NOMO-1 treated with DMSO at 0.1 percent for 48 hours (cell line): ENCODE measurements at regions not wholly inside any gene's neighbourhood (a gene's known extent, or its start where the extent isn't known, plus 50 kb on each side); places are given as distances from the start of the nearest gene placed in this dataset.

Source experiments
- DNase-seq: peaks from one replicate; lab custom pipeline; 2025; ENCODE audit not compliant: unreplicated experiment; lab: John Stamatoyannopoulos, UW

DNA sequence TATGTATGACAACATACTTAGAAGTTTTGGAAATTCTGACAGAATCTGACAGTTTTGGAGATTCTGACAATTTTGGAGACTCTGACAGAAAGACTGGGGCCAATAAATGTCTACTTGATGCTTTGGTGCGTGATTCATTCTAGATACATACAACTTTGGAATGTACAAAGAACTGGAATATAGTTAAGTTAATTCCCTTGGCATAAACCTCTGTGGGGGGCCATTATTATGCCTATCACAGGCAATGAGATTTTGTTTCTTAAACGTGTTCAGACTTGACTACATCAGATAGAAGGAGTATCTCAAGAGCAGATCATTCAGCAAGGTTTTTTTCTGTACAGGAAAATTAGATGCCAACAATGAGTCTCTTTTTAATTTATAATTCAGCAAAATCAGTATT lies 617.6 kb upstream of the ZNF717 start:
- no peak for DNase-seq

DNA sequence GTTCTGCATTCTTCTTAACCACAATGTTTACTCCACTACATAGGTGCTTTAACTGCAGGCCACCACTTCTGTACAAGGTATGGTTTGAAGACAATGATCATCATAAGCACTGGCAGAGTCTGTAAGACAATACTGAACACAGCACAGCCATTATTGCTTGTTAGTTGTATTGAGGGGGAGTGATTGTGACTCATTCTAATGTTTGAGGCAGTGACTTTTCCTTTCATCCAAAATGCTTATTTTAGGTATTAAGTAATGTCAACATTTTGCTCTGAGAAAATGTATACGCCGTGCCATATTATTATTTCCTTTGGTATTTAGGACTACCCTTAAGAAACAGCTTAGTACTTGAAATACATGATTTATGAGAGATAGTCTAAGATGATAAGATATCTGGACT lies 618.2 kb upstream of the ZNF717 start:
- no peak for DNase-seq

DNA sequence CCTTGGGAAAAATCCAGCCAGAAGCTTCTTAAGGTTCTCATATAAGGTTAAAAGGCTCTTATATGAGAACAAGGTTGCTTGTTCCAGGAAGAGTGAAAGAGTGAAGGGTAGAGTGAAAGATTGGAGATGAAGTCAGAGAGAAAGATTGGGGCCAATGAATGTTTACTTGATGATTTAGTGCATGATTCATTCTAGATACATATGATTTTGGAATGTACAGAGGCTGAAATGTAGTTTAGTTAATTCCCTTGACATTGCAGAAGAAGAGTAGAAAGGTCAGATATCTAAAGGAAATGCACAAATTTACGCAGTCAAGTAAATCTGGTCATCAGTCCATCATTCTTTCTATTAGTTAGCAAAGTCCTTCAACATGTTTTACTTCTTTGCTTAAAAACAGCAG lies 619.8 kb upstream of the ZNF717 start:
- DNase-seq, result no peak

DNA sequence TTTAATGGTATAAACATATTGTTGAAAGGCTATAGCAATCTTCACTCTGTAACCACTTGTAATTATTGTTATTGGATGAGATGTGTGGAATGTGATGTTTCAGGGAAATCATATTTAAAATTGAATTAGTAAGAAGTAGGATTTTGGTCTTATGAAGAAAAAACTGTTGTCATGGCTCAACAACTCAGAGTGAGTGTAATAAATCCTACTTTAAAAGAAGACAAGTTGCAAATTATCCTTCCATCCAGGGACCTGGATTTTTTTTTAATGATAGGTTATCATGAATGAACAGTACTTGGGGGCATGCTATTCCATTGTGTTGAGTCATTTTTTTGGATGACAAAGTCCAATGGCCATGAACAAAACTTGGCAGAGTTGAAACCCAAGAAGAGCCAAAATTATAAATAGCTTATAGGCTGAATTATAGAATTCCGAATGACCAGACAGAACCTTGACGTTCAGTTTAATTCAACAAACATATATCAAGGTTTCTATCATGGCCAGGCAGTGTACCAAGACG lies 625.5 kb upstream of the ZNF717 start:
- no peak for DNase-seq

DNA sequence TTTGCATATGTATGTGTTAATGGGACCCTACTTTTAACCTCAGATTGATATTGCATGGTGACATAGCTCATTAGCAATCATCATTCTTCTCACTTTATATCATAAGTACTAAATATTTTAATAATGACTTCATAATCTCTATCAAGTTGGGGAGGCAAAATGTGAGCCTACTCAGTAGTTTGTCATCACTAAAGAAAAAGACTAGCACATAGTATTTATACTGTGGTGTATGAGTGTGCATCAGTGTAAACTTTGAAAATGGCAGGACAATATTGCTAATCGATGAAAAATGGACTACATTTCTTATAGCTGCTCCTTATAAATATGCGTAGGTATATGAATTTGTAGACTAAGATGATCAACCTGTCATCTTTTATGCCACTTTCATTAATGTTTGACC lies 624.5 kb upstream of the ROBO2 start:
- no peak for DNase-seq

DNA sequence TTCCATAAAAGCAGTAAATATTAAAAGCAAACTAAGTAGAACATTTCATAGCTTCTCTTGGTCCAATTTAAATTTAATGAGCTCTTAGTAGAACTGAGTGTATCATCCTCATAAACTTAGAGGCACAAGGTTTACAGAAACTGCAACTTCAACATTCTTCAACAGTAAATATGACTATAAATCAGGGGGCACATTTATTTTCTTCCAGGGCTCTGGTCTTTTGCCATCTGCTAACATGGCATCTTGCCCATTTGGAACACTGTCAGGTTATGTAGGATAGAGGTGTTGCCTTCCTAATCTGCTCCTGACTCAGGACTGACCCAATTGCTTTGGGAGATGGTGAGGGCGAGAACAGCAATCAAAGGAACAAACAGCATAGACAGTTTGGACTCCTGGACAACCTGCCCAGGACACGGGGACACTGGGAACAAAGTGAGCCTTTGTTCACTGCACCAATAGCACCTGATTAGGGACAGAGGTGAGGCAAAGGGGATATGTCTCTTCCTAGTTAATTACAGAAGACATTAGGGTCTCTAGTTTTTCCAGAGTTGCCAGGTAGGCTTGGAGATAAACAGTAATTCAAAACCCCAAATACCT lies 610.2 kb upstream of the ROBO2 start:
- DNase-seq, result no peak

DNA sequence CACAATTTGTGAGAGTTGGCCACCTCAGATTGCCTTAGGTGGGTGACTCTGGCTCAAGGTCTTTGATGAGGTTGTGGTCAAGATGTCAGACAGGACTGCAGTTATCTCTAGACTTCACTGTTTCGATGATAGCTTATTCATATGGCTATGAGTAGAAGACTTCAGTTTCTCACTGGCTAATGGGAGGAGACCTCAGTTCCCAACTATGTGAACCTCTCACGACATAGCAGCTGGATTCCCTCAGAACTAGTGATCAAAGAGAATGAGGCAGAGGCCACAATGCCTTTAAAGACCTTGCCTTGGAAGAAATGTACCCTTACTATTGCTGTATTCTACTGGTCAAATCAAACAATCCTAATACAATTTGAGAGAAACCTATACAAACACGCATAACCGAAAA lies 607.5 kb upstream of the ROBO2 start:
- no peak for DNase-seq

DNA sequence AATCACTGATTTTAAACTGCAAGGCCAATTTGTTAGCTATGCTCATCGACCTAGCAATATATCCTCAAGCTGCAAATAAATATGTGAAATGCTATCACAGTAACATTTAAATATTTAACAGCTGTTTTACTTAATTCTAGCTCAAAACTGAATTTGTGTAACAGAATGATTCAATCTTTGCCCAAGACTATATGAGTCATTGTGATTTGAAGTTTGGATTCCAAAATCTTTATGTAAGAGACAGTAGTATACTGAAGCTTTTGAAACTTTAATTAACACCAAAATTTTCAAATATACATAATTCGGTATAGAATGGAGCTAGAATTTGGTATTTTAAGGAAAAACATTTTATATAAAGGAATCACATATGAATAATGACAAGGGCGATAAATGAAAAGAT lies 603.0 kb upstream of the ROBO2 start:
- no peak for DNase-seq

DNA sequence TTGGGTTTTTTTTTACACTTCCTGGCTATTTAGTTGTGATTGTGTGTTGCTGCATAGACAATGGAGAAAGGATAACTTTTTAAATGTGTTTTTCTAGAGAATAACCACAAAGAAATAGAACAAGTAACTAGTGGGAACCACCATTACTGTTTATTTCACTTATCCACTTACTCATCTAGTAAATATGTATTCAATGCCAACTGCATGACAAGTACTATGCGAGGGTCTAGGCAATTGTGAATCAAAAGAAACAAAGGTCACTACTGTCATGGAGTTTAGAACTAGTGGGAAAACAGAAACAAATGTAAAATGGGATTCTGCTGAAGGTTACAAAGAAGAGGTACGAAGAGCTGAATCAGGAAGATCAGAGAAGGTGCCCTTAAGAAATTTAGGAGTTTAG lies 600.9 kb upstream of the ROBO2 start:
- no peak for DNase-seq

DNA sequence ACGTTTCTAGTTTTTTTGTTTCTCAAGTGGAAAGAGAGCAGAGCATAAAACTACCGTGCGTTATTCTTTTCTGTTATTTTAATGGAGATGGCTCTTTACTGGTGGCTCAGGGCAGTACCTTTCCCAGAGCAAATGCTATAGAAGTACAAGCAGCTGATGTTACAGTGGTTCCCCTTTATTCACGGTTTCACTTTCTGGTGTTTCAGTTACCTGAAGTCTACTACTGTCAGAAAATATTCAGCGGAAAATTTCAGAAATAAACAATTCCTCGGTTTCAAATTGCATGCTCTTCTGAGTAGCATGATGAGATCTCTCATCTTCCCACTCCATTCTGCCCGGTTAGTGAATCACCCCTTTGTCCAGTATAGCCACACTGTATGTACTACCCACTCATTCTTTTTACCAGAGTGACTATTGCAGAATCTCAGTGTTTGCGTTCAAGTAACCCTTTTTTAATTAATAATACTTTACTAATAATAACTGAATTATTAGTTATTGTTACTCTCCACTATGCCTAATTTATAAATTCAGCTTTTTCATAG lies 597.5 kb upstream of the ROBO2 start:
- DNase-seq, result peak; percentile 9

DNA sequence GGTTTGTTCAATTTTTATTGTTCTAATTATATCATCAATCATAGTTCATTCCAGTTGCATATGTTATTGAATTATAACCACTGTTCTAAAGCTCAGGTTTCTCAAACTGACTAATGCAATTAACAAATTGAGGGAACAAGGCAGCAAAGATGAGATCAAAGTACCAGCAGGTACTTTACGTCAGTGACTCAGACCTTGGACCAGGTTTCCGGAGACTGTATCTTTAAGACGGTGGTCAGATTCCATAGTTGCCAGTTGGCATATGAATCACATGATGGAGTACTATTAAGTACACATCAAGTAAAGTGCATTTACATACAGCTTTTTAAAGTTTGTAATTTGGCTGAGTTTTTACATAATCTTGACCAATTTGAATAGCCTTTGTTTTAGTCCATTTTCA lies 583.6 kb upstream of the ROBO2 start:
- DNase-seq, result no peak

DNA sequence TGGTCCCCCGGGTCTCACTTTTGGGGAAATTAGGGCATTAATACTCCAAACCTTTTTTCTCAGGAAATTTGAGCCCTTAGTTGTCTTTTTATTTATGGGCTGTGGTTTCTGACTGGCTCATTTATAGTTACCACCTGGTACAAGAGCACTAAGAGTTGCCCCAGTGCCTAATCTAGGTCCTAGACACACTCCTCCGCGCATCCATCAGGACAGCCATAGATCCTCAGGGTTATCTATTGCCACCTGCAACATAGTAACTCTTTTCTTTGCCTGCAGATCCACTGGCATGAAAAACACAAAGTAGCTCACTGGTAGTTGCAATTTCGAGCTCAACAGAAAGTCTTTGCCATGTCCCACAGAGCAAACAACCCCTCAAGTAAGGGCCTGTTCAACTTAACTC lies 576.4 kb upstream of the ROBO2 start:
- no peak for DNase-seq

DNA sequence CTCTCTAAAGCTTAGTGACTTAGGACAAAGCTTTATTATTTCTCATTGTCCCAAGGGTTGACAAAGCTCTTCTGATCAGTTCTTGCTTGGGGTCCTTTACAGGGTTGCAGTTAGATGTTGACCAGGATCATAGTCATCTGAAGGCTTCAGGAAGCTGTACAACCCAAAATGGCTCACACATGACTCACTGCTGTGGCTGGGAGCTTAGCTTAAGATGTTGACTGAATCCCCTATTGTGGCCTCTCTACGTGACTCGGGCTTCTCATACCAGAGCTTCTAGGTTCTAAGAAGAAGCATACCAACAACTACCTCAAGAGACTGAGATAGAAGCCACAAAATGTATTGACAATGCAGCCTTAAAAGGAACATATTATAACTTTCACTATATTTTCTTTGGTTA lies 569.6 kb upstream of the ROBO2 start:
- no peak for DNase-seq

DNA sequence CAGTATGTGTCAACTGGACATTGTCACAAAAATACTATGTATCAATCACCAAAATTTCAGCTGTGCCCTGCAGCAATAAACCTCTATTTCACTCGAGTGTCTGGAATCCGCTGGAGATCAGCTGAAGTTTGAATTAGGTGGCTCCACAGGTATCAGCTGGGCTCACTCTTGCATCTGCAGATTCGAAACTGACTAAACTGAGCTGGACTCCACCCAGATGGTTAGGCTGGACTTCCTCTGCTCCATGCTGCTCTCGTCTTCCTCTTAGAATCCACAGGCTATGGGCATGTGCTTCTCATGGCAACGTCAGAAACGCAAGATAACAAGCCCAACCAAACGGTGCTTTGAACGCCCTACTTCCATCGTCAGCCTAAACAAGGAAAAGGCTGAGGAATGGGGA lies 565.3 kb upstream of the ROBO2 start:
- DNase-seq, result no peak

DNA sequence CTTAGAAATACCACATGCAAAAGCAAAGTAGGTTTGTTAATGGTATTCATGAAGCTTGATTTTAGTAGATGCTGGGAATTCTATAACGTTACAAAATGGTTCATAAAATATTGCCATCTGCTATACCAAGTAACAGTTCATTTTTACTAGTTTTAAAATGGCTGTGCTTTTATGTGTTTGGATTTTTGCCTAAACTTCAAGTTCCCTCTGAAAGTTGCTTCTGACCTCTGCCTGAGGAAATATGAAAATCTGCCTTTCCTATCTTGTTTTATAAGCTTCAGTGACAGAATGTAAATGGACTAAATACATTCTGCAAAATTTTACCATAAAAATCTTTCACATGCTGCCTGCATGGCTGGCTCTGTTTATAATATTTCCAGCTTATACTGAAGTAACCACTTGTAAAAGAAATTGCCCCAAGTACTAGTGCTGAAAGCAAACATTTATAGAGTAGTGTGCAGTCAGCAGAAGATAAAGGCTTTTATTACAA lies 560.7 kb upstream of the ROBO2 start:
- DNase-seq, result no peak

DNA sequence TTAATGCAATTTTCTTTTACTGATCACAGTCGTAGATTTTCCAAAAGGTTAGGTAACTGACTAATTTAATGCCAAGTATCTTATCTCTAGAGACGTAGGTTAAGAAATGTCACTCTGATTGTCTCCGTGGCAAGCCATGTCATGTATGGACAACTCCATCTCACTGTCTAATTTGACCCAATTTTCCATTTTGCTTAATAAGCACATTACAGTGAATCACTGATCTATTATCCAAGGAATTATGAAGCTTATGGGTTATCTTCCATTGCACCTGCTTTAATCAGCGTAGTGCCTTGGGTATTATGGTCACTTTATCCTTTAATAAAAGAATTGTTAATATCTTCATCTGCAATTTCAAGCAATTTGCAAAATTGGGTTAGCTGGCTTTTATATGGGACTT lies 557.4 kb upstream of the ROBO2 start:
- DNase-seq, result no peak

DNA sequence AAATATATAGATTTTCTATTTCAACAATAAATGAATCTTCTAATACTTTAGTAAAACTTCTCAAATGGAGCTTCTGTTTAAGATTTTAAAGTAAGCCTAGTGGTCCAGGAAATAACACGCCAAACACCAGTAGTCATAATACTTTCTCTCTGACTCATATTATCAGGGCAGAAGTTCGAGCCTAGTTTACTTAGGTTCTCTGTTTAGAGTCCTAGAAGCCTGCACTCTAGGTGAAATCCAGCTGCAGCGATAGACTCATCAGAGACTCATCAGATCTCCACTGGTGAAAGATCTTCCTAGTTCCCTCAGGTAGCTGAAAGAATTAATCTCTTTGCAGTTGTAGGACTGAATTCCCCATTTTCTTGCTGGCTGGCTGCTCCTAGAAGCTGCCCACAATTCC lies 552.5 kb upstream of the ROBO2 start:
- no peak for DNase-seq

DNA sequence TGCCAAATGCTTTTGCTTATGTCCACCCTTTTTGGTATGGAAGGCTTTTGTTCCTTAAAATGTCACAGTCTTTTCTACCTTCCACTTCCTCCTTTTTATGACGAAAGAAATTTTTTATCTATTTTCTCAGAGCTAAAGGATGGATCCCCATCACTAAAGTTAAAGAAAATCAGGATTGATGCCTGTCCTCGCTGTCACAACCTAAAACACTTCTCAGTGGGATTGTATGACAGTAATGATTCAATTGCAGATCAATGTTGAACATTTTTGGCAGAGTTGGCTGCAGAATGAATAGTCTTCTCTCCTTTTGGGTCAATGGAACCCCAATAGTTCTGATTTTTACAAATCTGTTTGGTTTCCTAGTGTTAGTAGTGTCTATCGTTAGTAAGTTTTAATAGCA lies 549.8 kb upstream of the ROBO2 start:
- DNase-seq, result peak; percentile 23

DNA sequence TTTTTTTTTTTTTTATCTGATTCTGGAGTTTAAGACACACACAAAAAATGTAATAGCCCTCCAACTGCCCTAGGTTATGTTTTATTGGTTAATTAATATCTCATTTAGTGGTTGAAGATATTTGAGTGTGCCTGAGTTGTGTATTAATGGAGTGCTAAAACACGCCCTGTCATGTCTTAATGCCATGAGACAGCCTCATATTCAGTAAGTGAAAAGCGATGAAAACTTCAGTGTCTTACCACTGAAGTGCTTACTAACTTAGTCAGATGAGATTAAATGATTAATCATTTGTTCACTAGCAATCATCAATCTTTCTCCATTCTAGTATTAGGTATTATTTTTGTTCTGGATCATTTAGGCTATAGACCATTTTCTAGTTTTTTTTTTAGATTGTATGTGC lies 544.7 kb upstream of the ROBO2 start:
- DNase-seq, result no peak

DNA sequence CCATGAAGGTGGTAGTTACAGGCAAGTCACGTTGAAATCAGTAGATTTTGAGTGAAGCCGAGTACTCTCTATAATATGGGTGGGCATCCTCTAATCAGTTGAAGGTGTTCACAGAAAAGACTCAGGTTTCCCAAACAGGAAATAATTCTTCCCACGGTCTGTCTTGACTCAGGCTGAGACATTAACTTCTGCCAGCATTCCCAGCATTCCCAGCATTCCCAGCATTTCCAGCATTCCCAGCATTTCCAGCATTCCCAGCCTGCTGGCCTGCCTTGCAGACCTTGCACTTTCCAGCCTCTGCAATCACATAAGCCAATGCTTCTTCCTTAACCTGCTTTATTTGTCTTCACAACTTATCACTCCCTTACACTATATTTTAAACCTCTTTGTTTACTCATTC lies 542.3 kb upstream of the ROBO2 start:
- no peak for DNase-seq

DNA sequence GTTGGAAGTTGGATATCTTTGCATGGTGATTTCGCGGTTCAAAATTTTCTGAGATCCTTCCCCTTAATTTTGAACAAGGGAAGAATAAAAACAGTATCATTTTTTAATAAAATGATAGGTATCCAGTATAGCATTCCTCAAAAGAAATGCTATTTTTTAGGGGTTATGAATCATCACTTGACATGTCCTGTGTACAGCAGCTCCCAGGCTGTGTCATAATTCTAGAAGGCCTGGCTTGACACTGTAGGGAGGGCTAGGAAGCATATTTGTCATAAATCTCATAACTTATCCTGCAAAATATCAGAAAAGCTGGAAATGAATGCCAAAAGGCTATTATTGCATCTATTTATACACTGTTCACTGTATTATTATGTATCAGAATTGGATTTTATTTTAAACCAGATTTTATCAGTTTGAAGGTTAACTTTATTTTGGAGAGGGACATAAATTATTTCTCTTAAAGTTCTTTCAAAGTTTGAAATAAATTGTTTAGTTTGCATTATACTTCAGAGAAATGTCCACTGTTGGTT lies 539.1 kb upstream of the ROBO2 start:
- DNase-seq, result no peak

DNA sequence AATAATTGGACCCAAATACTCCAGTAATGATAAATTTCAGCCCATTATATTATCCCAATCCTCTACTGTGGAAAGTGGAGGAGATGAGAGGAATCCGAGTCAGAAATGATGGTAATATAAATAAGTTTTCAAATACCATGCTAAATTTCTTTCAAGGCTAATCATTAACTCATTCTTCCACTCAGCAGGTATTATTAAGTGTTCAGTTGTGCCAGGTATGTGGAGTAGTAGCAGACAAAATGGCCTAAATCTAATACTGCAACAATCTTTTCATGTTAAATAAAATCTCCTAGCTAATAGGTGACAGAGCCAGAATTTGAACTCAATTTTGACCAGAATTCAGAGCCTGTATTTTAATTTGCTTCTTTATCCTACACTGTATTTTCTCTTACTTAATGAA lies 538.6 kb upstream of the ROBO2 start:
- no peak for DNase-seq

DNA sequence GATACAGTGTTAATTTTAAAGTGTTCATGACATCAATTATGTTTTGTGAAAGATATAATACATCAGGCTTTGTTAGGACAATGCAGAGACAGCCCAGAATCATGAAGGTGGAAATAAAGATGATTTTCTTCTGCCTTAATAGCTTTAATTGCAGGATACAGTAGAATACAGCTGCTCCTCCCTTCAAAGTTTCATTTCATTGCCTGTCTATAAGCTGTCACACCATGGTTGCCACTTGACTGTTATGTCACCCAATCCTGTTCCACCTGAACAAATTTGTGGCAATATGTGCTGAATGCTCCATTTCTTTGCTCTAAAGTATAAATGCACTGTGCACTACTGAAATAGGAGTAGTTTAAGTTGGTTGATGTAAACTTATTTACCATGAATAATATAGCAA lies 537.8 kb upstream of the ROBO2 start:
- no peak for DNase-seq
